HEK293 (cell line): ENCODE measurements at regions not wholly inside any gene's neighbourhood (a gene's known extent, or its start where the extent isn't known, plus 50 kb on each side); places are given as distances from the start of the nearest gene placed in this dataset.

Experiments used
- CTCF ChIA-PET: fragments of 350-600 bp; formaldehyde crosslinking; extraction: SDS; loops from one replicate; lab custom pipeline; 2021; ENCODE audit warnings: antibody characterized with exemption; lab: Yijun Ruan, JAX
- POLR2A ChIA-PET: fragments of 300-600 bp; formaldehyde crosslinking; extraction: SDS; loops from one replicate; lab custom pipeline; 2020; ENCODE audit warnings: antibody characterized with exemption, inconsistent platforms; lab: Yijun Ruan, JAX
- H3K27ac ChIP-seq: fragments of 200-500 bp; sonication (Bioruptor generic); 2 replicates; pipeline ENCODE4 v1.5.1; 2014; ENCODE audit warnings: low read depth, low read length, control low read depth, inconsistent platforms; ENCODE audit errors: extremely low read depth
- H3K36me3 ChIP-seq, 2 experiments: fragments of 200-500 bp in 1 of 2; sonication (Bioruptor generic) in 1 of 2; 1 replicate in 1 of 2; 2 replicates in 1 of 2; pipeline ENCODE4 v1.5.1; 2014 to 2017; ENCODE audit warnings: inconsistent platforms in 2 of 2, low read length in 2 of 2; ENCODE audit not compliant: control insufficient read depth in 2 of 2, insufficient read depth in 1 of 2
- H3K4me1 ChIP-seq: fragments of 200-500 bp; sonication (Bioruptor generic); 2 replicates; pipeline ENCODE4 v1.5.1; 2014; ENCODE audit warnings: mild to moderate bottlenecking, low read length, inconsistent platforms; ENCODE audit not compliant: control insufficient read depth, insufficient read depth
- H3K4me3 ChIP-seq: 2 replicates; pipeline ENCODE4 v1.5.1; 2011; ENCODE audit warnings: low read depth, mild to moderate bottlenecking, control low read depth, low read length, moderate library complexity
- H3K9me3 ChIP-seq: fragments of 200-500 bp; sonication (Bioruptor generic); 2 replicates; pipeline ENCODE4 v1.5.1; 2014; ENCODE audit warnings: low read depth, low read length, inconsistent platforms; ENCODE audit not compliant: control insufficient read depth, insufficient read depth
- AEBP2 ChIP-seq: fragments of 450-650 bp; formaldehyde crosslinking; IDR thresholded peaks from 2 replicates; pipeline ENCODE4 v1.5.1; 2016; ENCODE audit warnings: missing biosample characterization, missing genetic modification characterization, borderline replicate concordance
- IKZF3 ChIP-seq: fragments of 450-650 bp; IDR thresholded peaks from 2 replicates; pipeline ENCODE4 v1.5.0; 2018; ENCODE audit warnings: missing biosample characterization, mild to moderate bottlenecking, missing genetic modification characterization, moderate library complexity
- KLF10 ChIP-seq: fragments of 450-650 bp; IDR thresholded peaks from 2 replicates; pipeline ENCODE4 v1.5.1; 2018; ENCODE audit warnings: missing biosample characterization, mild to moderate bottlenecking, missing genetic modification characterization
- KLF7 ChIP-seq: fragments of 450-650 bp; formaldehyde crosslinking; IDR thresholded peaks from 2 replicates; pipeline ENCODE4 v1.5.1; 2016; ENCODE audit warnings: missing biosample characterization, missing genetic modification characterization, borderline replicate concordance
- OVOL3 ChIP-seq: fragments of 450-650 bp; formaldehyde crosslinking; IDR thresholded peaks from 2 replicates; pipeline ENCODE4 v1.5.1; 2016; ENCODE audit warnings: missing biosample characterization, missing genetic modification characterization
- PRDM1 ChIP-seq: fragments of 450-650 bp; formaldehyde crosslinking; IDR thresholded peaks from 2 replicates; pipeline ENCODE4; 2016; ENCODE audit warnings: missing biosample characterization, missing genetic modification characterization
- REST ChIP-seq: fragments of 450-650 bp; formaldehyde crosslinking; IDR thresholded peaks from 2 replicates; pipeline ENCODE4 v1.5.1; 2016; ENCODE audit warnings: missing biosample characterization, missing genetic modification characterization
- SALL2 ChIP-seq: fragments of 450-650 bp; formaldehyde crosslinking; IDR thresholded peaks from 2 replicates; pipeline ENCODE4 v1.5.0; 2017; ENCODE audit warnings: missing biosample characterization, mild to moderate bottlenecking, missing genetic modification characterization, borderline replicate concordance
- YY1 ChIP-seq: fragments of 450-650 bp; formaldehyde crosslinking; IDR thresholded peaks from 2 replicates; pipeline ENCODE4 v1.5.1; 2018; ENCODE audit warnings: missing biosample characterization, missing genetic modification characterization
- ZBTB48 ChIP-seq: fragments of 450-650 bp; formaldehyde crosslinking; IDR thresholded peaks from 2 replicates; pipeline ENCODE4 v1.5.1; 2016; ENCODE audit warnings: missing biosample characterization, missing genetic modification characterization
- ZNF266 ChIP-seq: fragments of 450-650 bp; formaldehyde crosslinking; IDR thresholded peaks from 2 replicates; pipeline ENCODE4 v1.5.1; 2016; ENCODE audit warnings: missing biosample characterization, missing genetic modification characterization, low read depth
- ZNF404 ChIP-seq: fragments of 450-650 bp; formaldehyde crosslinking; IDR thresholded peaks from 2 replicates; pipeline ENCODE4 v1.5.1; 2017; ENCODE audit warnings: missing biosample characterization, missing genetic modification characterization
- ZNF558 ChIP-seq: fragments of 450-650 bp; formaldehyde crosslinking; IDR thresholded peaks from 2 replicates; pipeline ENCODE4 v1.5.1; 2016; ENCODE audit warnings: missing biosample characterization, missing genetic modification characterization
- ZNF654 ChIP-seq: fragments of 450-650 bp; formaldehyde crosslinking; IDR thresholded peaks from 2 replicates; pipeline ENCODE4 v1.5.1; 2016; ENCODE audit warnings: low read depth, missing biosample characterization, missing genetic modification characterization
- ZNF707 ChIP-seq: fragments of 450-650 bp; formaldehyde crosslinking; IDR thresholded peaks from 2 replicates; pipeline ENCODE4 v1.5.1; 2016; ENCODE audit warnings: missing biosample characterization, missing genetic modification characterization
- ZNF791 ChIP-seq: fragments of 450-650 bp; formaldehyde crosslinking; IDR thresholded peaks from 2 replicates; pipeline ENCODE4 v1.5.1; 2016; ENCODE audit warnings: missing biosample characterization, missing genetic modification characterization
- TF ChIP-seq, protein P1 (sequence below): fragments of 450-650 bp; formaldehyde crosslinking; IDR thresholded peaks from 2 replicates; pipeline ENCODE4 v1.5.1; 2016; ENCODE audit warnings: missing biosample characterization, missing genetic modification characterization
- TF ChIP-seq, protein P2 (sequence below): fragments of 450-650 bp; formaldehyde crosslinking; IDR thresholded peaks from 2 replicates; pipeline ENCODE4 v1.5.1; 2016; ENCODE audit warnings: missing biosample characterization, missing genetic modification characterization
- TF ChIP-seq, protein P3 (sequence below): fragments of 450-650 bp; formaldehyde crosslinking; IDR thresholded peaks from 2 replicates; pipeline ENCODE4 v1.5.1; 2016; ENCODE audit warnings: missing biosample characterization, missing genetic modification characterization, low read depth

DNA sequence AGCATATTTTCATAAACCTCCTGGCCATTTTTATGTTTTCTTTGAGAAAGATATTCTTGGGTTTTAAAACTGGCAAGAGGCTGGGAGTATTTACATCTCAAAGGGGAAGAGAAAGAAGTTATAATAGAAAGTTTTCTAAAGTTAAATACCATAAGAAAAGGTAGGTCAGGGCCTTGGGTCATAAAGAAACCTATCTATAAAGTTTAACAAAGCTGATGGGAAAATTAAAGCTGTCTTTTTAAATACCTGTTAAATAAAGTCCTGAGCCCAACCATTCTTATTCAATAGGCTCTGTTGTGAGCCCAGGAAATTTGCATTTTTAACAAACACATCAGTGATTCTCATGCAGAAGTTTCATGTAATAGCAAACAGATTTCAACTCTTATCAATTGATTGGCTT is 451.8 kb upstream of the INTU start (continued):
- TF ChIP-seq, protein P1, sequence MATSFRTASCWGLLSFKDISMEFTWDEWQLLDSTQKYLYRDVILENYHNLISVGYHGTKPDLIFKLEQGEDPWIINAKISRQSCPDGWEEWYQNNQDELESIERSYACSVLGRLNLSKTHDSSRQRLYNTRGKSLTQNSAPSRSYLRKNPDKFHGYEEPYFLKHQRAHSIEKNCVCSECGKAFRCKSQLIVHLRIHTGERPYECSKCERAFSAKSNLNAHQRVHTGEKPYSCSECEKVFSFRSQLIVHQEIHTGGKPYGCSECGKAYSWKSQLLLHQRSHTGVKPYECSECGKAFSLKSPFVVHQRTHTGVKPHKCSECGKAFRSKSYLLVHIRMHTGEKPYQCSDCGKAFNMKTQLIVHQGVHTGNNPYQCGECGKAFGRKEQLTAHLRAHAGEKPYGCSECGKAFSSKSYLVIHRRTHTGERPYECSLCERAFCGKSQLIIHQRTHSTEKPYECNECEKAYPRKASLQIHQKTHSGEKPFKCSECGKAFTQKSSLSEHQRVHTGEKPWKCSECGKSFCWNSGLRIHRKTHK (tag by site-specific recombination), result no peak

DNA sequence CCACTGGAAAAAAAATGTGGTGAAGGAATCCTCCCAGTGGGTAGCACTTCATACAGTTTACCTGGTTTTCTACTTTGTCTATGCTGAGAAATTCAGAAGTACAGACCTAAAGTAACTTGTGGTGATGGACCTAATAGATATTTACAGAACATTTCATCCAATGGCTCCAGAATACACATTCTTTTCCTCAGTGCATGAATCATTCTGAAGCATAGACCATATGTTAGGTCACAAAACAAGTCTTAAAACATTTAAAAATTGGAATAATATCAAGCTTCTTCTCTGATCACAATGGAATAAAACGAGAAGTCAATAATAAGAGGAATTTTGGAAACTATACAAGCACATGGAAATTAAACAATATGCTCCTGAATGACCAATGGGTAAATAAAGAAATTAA is 450.1 kb upstream of the INTU start:
- Histone ChIP-seq H3K36me3 (no peaks in the 10 kb centered on the region), H3K9me3 (no peaks in the 10 kb centered on the region), H3K27ac (no peak overlapping the region), H3K4me1 (no peaks in the 10 kb centered on the region), H3K4me3 (no peak overlapping the region)
- TF ChIP-seq ZNF266 (no peak), KLF10 (no peak), YY1 (no peak), ZBTB48 (tag by site-specific recombination) (no peak), ZNF558 (tag by site-specific recombination) (no peak), SALL2 (no peak), IKZF3 (tag by site-specific recombination) (no peak), ZNF654 (tag by site-specific recombination) (no peak), ZNF404 (tag by site-specific recombination) (no peak), KLF7 (tag by site-specific recombination) (no peak), REST (no peak), AEBP2 (no peak), ZNF707 (tag by site-specific recombination) (no peak), OVOL3 (tag by site-specific recombination) (no peak), PRDM1 (tag by site-specific recombination) (no peak), ZNF791 (tag by site-specific recombination) (no peak)
- TF ChIP-seq, protein P2, sequence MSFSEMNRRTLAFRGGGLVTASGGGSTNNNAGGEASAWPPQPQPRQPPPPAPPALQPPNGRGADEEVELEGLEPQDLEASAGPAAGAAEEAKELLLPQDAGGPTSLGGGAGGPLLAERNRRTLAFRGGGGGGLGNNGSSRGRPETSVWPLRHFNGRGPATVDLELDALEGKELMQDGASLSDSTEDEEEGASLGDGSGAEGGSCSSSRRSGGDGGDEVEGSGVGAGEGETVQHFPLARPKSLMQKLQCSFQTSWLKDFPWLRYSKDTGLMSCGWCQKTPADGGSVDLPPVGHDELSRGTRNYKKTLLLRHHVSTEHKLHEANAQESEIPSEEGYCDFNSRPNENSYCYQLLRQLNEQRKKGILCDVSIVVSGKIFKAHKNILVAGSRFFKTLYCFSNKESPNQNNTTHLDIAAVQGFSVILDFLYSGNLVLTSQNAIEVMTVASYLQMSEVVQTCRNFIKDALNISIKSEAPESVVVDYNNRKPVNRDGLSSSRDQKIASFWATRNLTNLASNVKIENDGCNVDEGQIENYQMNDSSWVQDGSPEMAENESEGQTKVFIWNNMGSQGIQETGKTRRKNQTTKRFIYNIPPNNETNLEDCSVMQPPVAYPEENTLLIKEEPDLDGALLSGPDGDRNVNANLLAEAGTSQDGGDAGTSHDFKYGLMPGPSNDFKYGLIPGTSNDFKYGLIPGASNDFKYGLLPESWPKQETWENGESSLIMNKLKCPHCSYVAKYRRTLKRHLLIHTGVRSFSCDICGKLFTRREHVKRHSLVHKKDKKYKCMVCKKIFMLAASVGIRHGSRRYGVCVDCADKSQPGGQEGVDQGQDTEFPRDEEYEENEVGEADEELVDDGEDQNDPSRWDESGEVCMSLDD (tag by site-specific recombination), result no peak
- TF ChIP-seq, protein P3, sequence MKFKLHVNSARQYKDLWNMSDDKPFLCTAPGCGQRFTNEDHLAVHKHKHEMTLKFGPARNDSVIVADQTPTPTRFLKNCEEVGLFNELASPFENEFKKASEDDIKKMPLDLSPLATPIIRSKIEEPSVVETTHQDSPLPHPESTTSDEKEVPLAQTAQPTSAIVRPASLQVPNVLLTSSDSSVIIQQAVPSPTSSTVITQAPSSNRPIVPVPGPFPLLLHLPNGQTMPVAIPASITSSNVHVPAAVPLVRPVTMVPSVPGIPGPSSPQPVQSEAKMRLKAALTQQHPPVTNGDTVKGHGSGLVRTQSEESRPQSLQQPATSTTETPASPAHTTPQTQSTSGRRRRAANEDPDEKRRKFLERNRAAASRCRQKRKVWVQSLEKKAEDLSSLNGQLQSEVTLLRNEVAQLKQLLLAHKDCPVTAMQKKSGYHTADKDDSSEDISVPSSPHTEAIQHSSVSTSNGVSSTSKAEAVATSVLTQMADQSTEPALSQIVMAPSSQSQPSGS (tag by site-specific recombination), result no peak
- ChIA-PET POLR2A (no interaction called here), CTCF (no interaction called here)
